GM18502 (cell line): ENCODE measurements at regions not wholly inside any gene's neighbourhood (a gene's known extent, or its start where the extent isn't known, plus 50 kb on each side); places are given as distances from the start of the nearest gene placed in this dataset.
"Not testable (repeated sequence)": the region's sequence is repeated elsewhere in the genome, so short reads cannot be mapped to it uniquely, and the experiment has no call there.

ENCODE experiments used
- ATAC-seq: cut with Tn5 transposase; IDR thresholded peaks from one replicate; pipeline ENCODE4 v1.9.1; 2021; ENCODE audit warnings: mild to moderate bottlenecking; ENCODE audit not compliant: unreplicated experiment, poor library complexity

GRCh38 chr4:14375816-14376215 is 626.5 kb upstream of the CPEB2 start:
- no peak for ATAC-seq

- no peak for ATAC-seq
These were observed 623.1 kb upstream of the CPEB2 start for GRCh38 chr4:14379183-14379582.

- no peak for ATAC-seq
These were observed 618.6 kb upstream of the CPEB2 start for GRCh38 chr4:14383652-14384051.

- ATAC-seq: no peak
These were observed 617.5 kb upstream of the CPEB2 start for GRCh38 chr4:14384824-14385223.

GRCh38 chr4:14386196-14386595 is 616.1 kb upstream of the CPEB2 start:
- no peak for ATAC-seq

GRCh38 chr4:14387647-14388046 is 614.6 kb upstream of the CPEB2 start:
- ATAC-seq: no peak

- ATAC-seq: no peak
These were observed 609.9 kb upstream of the CPEB2 start for GRCh38 chr4:14392378-14392777.

- ATAC-seq: no peak
These were observed 606.1 kb upstream of the CPEB2 start for GRCh38 chr4:14396183-14396582.

GRCh38 chr4:14399848-14400247 is 602.4 kb upstream of the CPEB2 start:
- no peak for ATAC-seq

- no peak for ATAC-seq
These were observed 602.0 kb upstream of the CPEB2 start for GRCh38 chr4:14400307-14400706.

- no peak for ATAC-seq
These were observed 599.1 kb upstream of the CPEB2 start for GRCh38 chr4:14403132-14403531.

- no peak for ATAC-seq
These were observed 597.6 kb upstream of the CPEB2 start for GRCh38 chr4:14404730-14405129.

- no peak for ATAC-seq
These were observed 591.8 kb upstream of the CPEB2 start for GRCh38 chr4:14410516-14410915.

GRCh38 chr4:14415146-14415545 is 587.1 kb upstream of the CPEB2 start:
- ATAC-seq: no peak

GRCh38 chr4:14419516-14419915 is 582.8 kb upstream of the CPEB2 start:
- no peak for ATAC-seq

GRCh38 chr4:14426297-14426696 is 576.0 kb upstream of the CPEB2 start:
- not testable (repeated sequence) for ATAC-seq

GRCh38 chr4:14428125-14428524 is 574.2 kb upstream of the CPEB2 start:
- no peak for ATAC-seq

- ATAC-seq: no peak
These were observed 570.8 kb upstream of the CPEB2 start for GRCh38 chr4:14431155-14432134.

- no peak for ATAC-seq
These were observed 567.8 kb upstream of the CPEB2 start for GRCh38 chr4:14434483-14434882.

GRCh38 chr4:14434916-14435315 is 567.4 kb upstream of the CPEB2 start:
- ATAC-seq: no peak

- ATAC-seq: no peak
These were observed 560.7 kb upstream of the CPEB2 start for GRCh38 chr4:14441561-14441960.

- no peak for ATAC-seq
These were observed 556.4 kb upstream of the CPEB2 start for GRCh38 chr4:14445882-14446281.
